A673 (cell line): ENCODE measurements at regions not wholly inside any gene's neighbourhood (a gene's known extent, or its start where the extent isn't known, plus 50 kb on each side); places are given as distances from the start of the nearest gene placed in this dataset.

Experiments
- BruUV-seq: library from RNA; stranded (reverse); fragments of 400-500 nt; replicated peaks from 2 replicates; lab custom pipeline; 2021; lab: Mats Ljungman, UMichigan
- CTCF ChIA-PET: fragments of 300-600 bp; sonication (Branson Sonifier 250); formaldehyde crosslinking; loops from one replicate; lab custom pipeline; 2022; ENCODE audit warnings: antibody characterized with exemption; lab: Charles Lee
- POLR2A ChIA-PET: fragments of 300-600 bp; sonication (Branson Sonifier 250); formaldehyde crosslinking; loops from one replicate; lab custom pipeline; 2022; ENCODE audit warnings: antibody characterized with exemption; ENCODE audit not compliant: low non-redundant PET; lab: Charles Lee
- DNase-seq: peaks from one replicate; pipeline ENCODE4 v3.0.0-alpha.2; 2015; ENCODE audit warnings: low spot score
- H3K27ac ChIP-seq: fragments of 200-600 bp; sonication (generic); 2 replicates; pipeline ENCODE4 v1.5.1; 2016; ENCODE audit warnings: mixed run types, low read depth, mild to moderate bottlenecking, mixed read lengths, antibody characterized with exemption, low read length; ENCODE audit not compliant: poor library complexity, severe bottlenecking
- H3K27me3 ChIP-seq: fragments of 200-600 bp; sonication (generic); replicated peaks from 2 replicates; pipeline ENCODE4 v1.6.1; 2017; ENCODE audit warnings: mixed run types, low read depth, mild to moderate bottlenecking, mixed read lengths, antibody characterized with exemption, low read length; ENCODE audit not compliant: insufficient read depth, poor library complexity
- H3K36me3 ChIP-seq: fragments of 200-600 bp; sonication (generic); 2 replicates; pipeline ENCODE4 v1.6.1; 2016; ENCODE audit warnings: mixed run types, mild to moderate bottlenecking, mixed read lengths, antibody characterized with exemption, low read length; ENCODE audit not compliant: insufficient read depth, poor library complexity, severe bottlenecking
- H3K4me1 ChIP-seq: fragments of 200-600 bp; sonication (generic); 2 replicates; pipeline ENCODE4 v1.6.1; 2017; ENCODE audit warnings: mixed run types, mild to moderate bottlenecking, mixed read lengths, antibody characterized with exemption, low read length; ENCODE audit not compliant: insufficient read depth, poor library complexity, severe bottlenecking
- H3K4me3 ChIP-seq: fragments of 200-600 bp; sonication (generic); 2 replicates; pipeline ENCODE4 v1.5.1; 2016; ENCODE audit warnings: low read depth, mixed run types, mild to moderate bottlenecking, mixed read lengths, low read length; ENCODE audit not compliant: poor library complexity, severe bottlenecking
- H3K9me3 ChIP-seq: fragments of 200-600 bp; sonication (generic); 2 replicates; pipeline ENCODE4 v1.6.1; 2016; ENCODE audit warnings: mixed run types, low read depth, mild to moderate bottlenecking, mixed read lengths, antibody characterized with exemption, low read length; ENCODE audit not compliant: poor library complexity, severe bottlenecking
- CTCF ChIP-seq: fragments of 300-800, 200-600 bp; sonication (generic); conservative IDR thresholded peaks from 2 replicates; pipeline ENCODE4 v1.5.1; 2017; ENCODE audit warnings: low read depth, mild to moderate bottlenecking, antibody characterized with exemption, low read length, moderate library complexity, mixed read lengths
- EZH2 ChIP-seq: fragments of 200-600 bp; sonication (generic); IDR thresholded peaks from 2 replicates; pipeline ENCODE4 v1.6.1; 2017; ENCODE audit warnings: borderline replicate concordance, low read depth, mild to moderate bottlenecking, mixed read lengths, antibody characterized with exemption, low read length; ENCODE audit not compliant: poor library complexity, severe bottlenecking
- intact Hi-C: fragments of 100-400 bp; cut with micrococcal nuclease; formaldehyde crosslinking; loops from one replicate; pipeline ENCODE4 v1.10.0; 2022; ENCODE audit not compliant: unreplicated experiment

GRCh38 chr16:85545227-85545818, 67.8 kb upstream of the GSE1 start:
- DNase-seq: no peak
- no TSS peak for BruUV-seq
- ChIA-PET POLR2A (no interaction called here), CTCF (no interaction called here)
- no peaks in the 10 kb centered on the region for H3K9me3 ChIP-seq
- intact Hi-C loops: no loop called here
- no peak overlapping the region for H3K4me3 ChIP-seq
- H3K27me3 ChIP-seq: no peaks in the 10 kb centered on the region
- no peaks in the 10 kb centered on the region for H3K4me1 ChIP-seq
- H3K36me3 ChIP-seq: no peaks in the 10 kb centered on the region
- H3K27ac ChIP-seq: no peak overlapping the region
- no peak for TF ChIP-seq EZH2
- TF ChIP-seq CTCF: no peak

- H3K27ac ChIP-seq: no peak overlapping the region
- CTCF ChIA-PET: no interaction called here
- no TSS peak for BruUV-seq
Observed at GRCh38 chr16:85546585-85547447, 66.3 kb upstream of the GSE1 start.

DNA sequence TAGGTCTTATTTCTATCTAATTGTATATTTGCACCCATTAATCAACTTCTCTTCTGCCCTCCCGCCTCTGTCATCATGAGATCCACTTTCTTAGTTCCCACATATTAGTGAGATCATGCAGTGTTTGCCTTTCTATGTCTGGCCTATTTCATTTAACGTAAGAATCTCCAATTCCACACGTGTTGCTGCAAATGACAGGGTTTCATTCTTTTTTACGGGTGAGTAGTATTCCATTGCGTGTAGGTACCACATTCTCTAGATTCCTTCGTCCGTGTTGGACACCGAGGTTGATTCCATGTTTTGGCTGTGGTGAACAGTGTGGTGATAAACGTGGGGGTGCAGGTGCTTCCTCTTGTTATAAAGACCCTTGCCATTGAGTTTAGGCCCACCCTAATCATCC, 64.7 kb upstream of the GSE1 start:
- intact Hi-C loops: no loop called here
- H3K4me3 ChIP-seq: no peak overlapping the region
- no peaks in the 10 kb centered on the region for H3K9me3 ChIP-seq
- BruUV-seq: no TSS peak
- H3K27ac ChIP-seq: no peak overlapping the region
- ChIA-PET CTCF (no interaction called here), POLR2A (no interaction called here)
- no peak for TF ChIP-seq EZH2
- TF ChIP-seq CTCF: no peak
- no peaks in the 10 kb centered on the region for H3K27me3 ChIP-seq
- H3K36me3 ChIP-seq: no peaks in the 10 kb centered on the region
- DNase-seq: no peak
- no peaks in the 10 kb centered on the region for H3K4me1 ChIP-seq

More at GRCh38 chr16:85546585-85547447, 66.3 kb upstream of the GSE1 start:
- TF ChIP-seq EZH2 (no peak), CTCF (no peak)
- no peak for DNase-seq
- no peaks in the 10 kb centered on the region for H3K9me3 ChIP-seq
- H3K4me3 ChIP-seq: no peak overlapping the region
- intact Hi-C loops: no loop called here
- no peaks in the 10 kb centered on the region for H3K36me3 ChIP-seq
- H3K27me3 ChIP-seq: no peaks in the 10 kb centered on the region
- H3K4me1 ChIP-seq: no peaks in the 10 kb centered on the region
- POLR2A ChIA-PET: no interaction called here
